ENCODE measurements at regions not wholly inside any gene's neighbourhood (a gene's known extent, or its start where the extent isn't known, plus 50 kb on each side); places are given as distances from the start of the nearest gene placed in this dataset.

GRCh38 chr16:58843675-58844074 is 109.6 kb upstream of the GOT2 start:
- Histone ChIP-seq H3K27me3 (no peaks in the 10 kb centered on the region), H3K4me1 (no peaks in the 10 kb centered on the region), H3K27ac (no peak overlapping the region), H3K9me3 (no peaks in the 10 kb centered on the region), H3K4me3 (no peak overlapping the region), H3K36me3 (no peaks in the 10 kb centered on the region)
- 11 to 24% (median 16%) methylated on average over 2 of the region's 2 CpGs for WGBS, 5 donors
- peak in 1 of 2 donors; percentile 65 for DNase-seq
- TF ChIP-seq EP300 (IDR thresholded peaks at IDR 0.05) (no peak), CTCF (IDR thresholded peaks at IDR 0.05) (no peak), POLR2AphosphoS5 (IDR thresholded peaks at IDR 0.05) (no peak), POLR2A (IDR thresholded peaks at IDR 0.05) (no peak)
- intact Hi-C loops (cut with DNase I; ENCODE audit: low total_unique reads) = no loop called here

- intact Hi-C loops (cut with DNase I; ENCODE audit: low total_unique reads) = no loop called here
- H3K4me3 ChIP-seq = no peak overlapping the region
- no peaks in the 10 kb centered on the region for H3K27me3 ChIP-seq
- DNase-seq = no peak
- no peaks in the 10 kb centered on the region for H3K4me1 ChIP-seq
- H3K27ac ChIP-seq = no peak overlapping the region
- TF ChIP-seq POLR2AphosphoS5 (IDR thresholded peaks at IDR 0.05) = no peak
- no peaks in the 10 kb centered on the region for H3K36me3 ChIP-seq
- H3K9me3 ChIP-seq = no peaks in the 10 kb centered on the region
Measured at GRCh38 chr16:58842746-58843145, 108.6 kb upstream of the GOT2 start.

- Histone ChIP-seq H3K9me3 (no peaks in the 10 kb centered on the region), H3K27me3 (no peaks in the 10 kb centered on the region), H3K4me3 (no peak overlapping the region), H3K4me1 (no peaks in the 10 kb centered on the region), H3K27ac (no peak overlapping the region), H3K36me3 (no peaks in the 10 kb centered on the region)
- 88 to 100% (median 94%) methylated on average over 1 of the region's 1 CpG for WGBS, 5 donors
- TF ChIP-seq EP300 (IDR thresholded peaks at IDR 0.05) = no peak
- no peak for TF ChIP-seq POLR2A (IDR thresholded peaks at IDR 0.05)
- no peak for TF ChIP-seq POLR2AphosphoS5 (IDR thresholded peaks at IDR 0.05)
- TF ChIP-seq CTCF (IDR thresholded peaks at IDR 0.05) = no peak
- DNase-seq = no peak
- intact Hi-C loops (cut with DNase I; ENCODE audit: low total_unique reads) = no loop called here
Measured at GRCh38 chr16:58842156-58842555, 108.0 kb upstream of the GOT2 start.

GRCh38 chr16:58837950-58838349 is 103.8 kb upstream of the GOT2 start:
- no peak for TF ChIP-seq POLR2A (IDR thresholded peaks at IDR 0.05)
- TF ChIP-seq POLR2AphosphoS5 (IDR thresholded peaks at IDR 0.05) = no peak
- TF ChIP-seq EP300 (IDR thresholded peaks at IDR 0.05) = no peak
- TF ChIP-seq CTCF (IDR thresholded peaks at IDR 0.05) = no peak
- Histone ChIP-seq H3K36me3 (no peaks in the 10 kb centered on the region), H3K27me3 (no peaks in the 10 kb centered on the region), H3K4me1 (no peaks in the 10 kb centered on the region), H3K9me3 (no peaks in the 10 kb centered on the region), H3K27ac (no peak overlapping the region), H3K4me3 (no peak overlapping the region)
- DNase-seq = no peak
- WGBS, 5 donors = 83 to 87% (median 85%) methylated on average over 3 of the region's 3 CpGs
- intact Hi-C loops (cut with DNase I; ENCODE audit: low total_unique reads) = no loop called here

GRCh38 chr16:58836427-58836826 is 102.3 kb upstream of the GOT2 start:
- Histone ChIP-seq H3K27me3 (no peaks in the 10 kb centered on the region), H3K36me3 (no peaks in the 10 kb centered on the region), H3K9me3 (no peaks in the 10 kb centered on the region), H3K4me3 (no peak overlapping the region), H3K4me1 (no peaks in the 10 kb centered on the region), H3K27ac (no peak overlapping the region)
- intact Hi-C loops (cut with DNase I; ENCODE audit: low total_unique reads) = no loop called here
- 73 to 83% (median 80%) methylated on average over 6 of the region's 6 CpGs for WGBS, 5 donors
- TF ChIP-seq POLR2A (IDR thresholded peaks at IDR 0.05) = no peak
- no peak for TF ChIP-seq POLR2AphosphoS5 (IDR thresholded peaks at IDR 0.05)
- no peak for TF ChIP-seq CTCF (IDR thresholded peaks at IDR 0.05)
- TF ChIP-seq EP300 (IDR thresholded peaks at IDR 0.05) = no peak
- no peak for DNase-seq

Measured in stomach (tissue), 8 donors.